HEK293T (cell line): ENCODE measurements at regions not wholly inside any gene's neighbourhood (a gene's known extent, or its start where the extent isn't known, plus 50 kb on each side); places are given as distances from the start of the nearest gene placed in this dataset.

Source experiments
- ARNT ChIP-seq: fragments of 450-650 bp; IDR thresholded peaks from 2 replicates; pipeline ENCODE4 v1.6.1; 2017; ENCODE audit warnings: mild to moderate bottlenecking
- BHLHE40 ChIP-seq: fragments of 450-650 bp; IDR thresholded peaks from 2 replicates; pipeline ENCODE4 v1.6.1; 2016; ENCODE audit warnings: mild to moderate bottlenecking, moderate library complexity, borderline replicate concordance
- ELF4 ChIP-seq: fragments of 450-650 bp; IDR thresholded peaks from 2 replicates; pipeline ENCODE4 v1.6.1; 2017; ENCODE audit warnings: antibody characterized with exemption
- FOXA1 ChIP-seq: fragments of 450-650 bp; IDR thresholded peaks from 2 replicates; pipeline ENCODE4 v1.6.1; 2016; ENCODE audit warnings: mild to moderate bottlenecking
- FOXK2 ChIP-seq: fragments of 450-650 bp; IDR thresholded peaks from 2 replicates; pipeline ENCODE4 v1.6.1; 2016; ENCODE audit warnings: mild to moderate bottlenecking
- FOXM1 ChIP-seq: fragments of 450-650 bp; IDR thresholded peaks from 2 replicates; pipeline ENCODE4 v1.6.1; 2017; ENCODE audit warnings: mild to moderate bottlenecking, borderline replicate concordance
- SP1 ChIP-seq: fragments of 450-650 bp; IDR thresholded peaks from 2 replicates; pipeline ENCODE4 v1.6.1; 2017
- TARDBP ChIP-seq: fragments of 450-650 bp; IDR thresholded peaks from 2 replicates; pipeline ENCODE4 v1.6.1; 2016

DNA sequence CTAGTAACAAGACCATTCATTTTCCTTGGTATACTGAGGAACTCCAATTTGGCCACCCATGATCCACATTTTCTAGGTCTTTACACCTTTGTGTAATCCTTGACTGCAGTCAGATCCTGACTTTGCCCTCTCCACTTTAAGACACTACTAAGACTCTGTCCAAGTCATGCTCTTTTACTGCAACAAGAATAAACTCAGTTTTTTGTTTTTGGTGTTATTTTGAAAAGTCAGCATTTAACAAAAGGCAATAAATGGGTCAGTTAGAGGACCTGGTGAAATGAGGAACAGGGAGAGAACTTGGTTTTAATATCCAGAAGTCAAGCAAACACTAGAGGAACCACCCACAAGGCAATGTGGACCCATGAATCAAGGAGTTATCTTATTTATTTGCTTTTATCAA lies 252.2 kb upstream of the RBBP8 start:
- TF ChIP-seq FOXM1 (no peak), SP1 (no peak), BHLHE40 (no peak), TARDBP (no peak), FOXK2 (no peak), ARNT (no peak), ELF4 (no peak), FOXA1 (no peak)
